ENCODE measurements at regions not wholly inside any gene's neighbourhood (a gene's known extent, or its start where the extent isn't known, plus 50 kb on each side); places are given as distances from the start of the nearest gene placed in this dataset.
A peak's percentile ranks its signal among the peaks of the same experiment; 100 is the strongest.

GRCh38 chr3:127480196-127480954 is 110.2 kb downstream of the TPRA1 start:
- peaks cover 6% of the 10 kb centered on the region for H3K4me1 Mint-ChIP-seq (ENCODE audit: low read depth, unreplicated experiment)
- DNase-seq, result no peak
- no peak overlapping the region for H3K4me3 Mint-ChIP-seq (ENCODE audit: unreplicated experiment)
- H3K9me3 Mint-ChIP-seq (ENCODE audit: unreplicated experiment), result no peaks in the 10 kb centered on the region
- TF ChIP-seq CTCF (IDR thresholded peaks at IDR 0.05; ENCODE audit: partially characterized antibody, unreplicated experiment), result no peak
- H3K36me3 Mint-ChIP-seq (ENCODE audit: unreplicated experiment), result no peaks in the 10 kb centered on the region
- peaks cover 3% of the 10 kb centered on the region for H3K27me3 Mint-ChIP-seq (ENCODE audit: unreplicated experiment)
- H3K27ac Mint-ChIP-seq (ENCODE audit: unreplicated experiment), result no peak overlapping the region

DNA sequence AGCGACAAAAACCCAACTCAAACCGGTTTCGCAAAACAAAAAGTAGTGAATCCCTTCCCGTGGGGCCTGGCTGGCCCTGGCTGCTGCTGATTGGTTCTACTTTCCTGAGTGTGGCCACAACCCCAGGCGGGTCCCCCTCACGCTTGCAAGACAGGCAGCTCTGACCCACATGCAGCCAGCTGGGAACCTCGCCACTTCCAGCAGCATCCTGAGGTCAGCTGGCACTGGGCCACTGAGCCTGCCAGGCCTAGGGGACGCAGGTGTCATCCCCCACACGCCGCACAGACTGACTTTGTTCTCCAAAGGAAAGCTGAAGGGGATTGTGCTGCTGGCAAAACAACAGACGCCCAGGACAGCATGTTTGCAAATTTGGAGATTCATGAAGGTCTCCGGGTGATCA is 111.1 kb downstream of the TPRA1 start:
- Mint-ChIP-seq H3K27me3 (ENCODE audit: unreplicated experiment) (peaks cover 5% of the 10 kb centered on the region), H3K4me1 (ENCODE audit: low read depth, unreplicated experiment) (peaks cover 6% of the 10 kb centered on the region), H3K36me3 (ENCODE audit: unreplicated experiment) (peaks cover 3% of the 10 kb centered on the region), H3K27ac (ENCODE audit: unreplicated experiment) (no peak overlapping the region), H3K4me3 (ENCODE audit: unreplicated experiment) (no peak overlapping the region), H3K9me3 (ENCODE audit: unreplicated experiment) (no peaks in the 10 kb centered on the region)
- DNase-seq, result peak; percentile 50
- no peak for TF ChIP-seq CTCF (IDR thresholded peaks at IDR 0.05; ENCODE audit: partially characterized antibody, unreplicated experiment)

DNA sequence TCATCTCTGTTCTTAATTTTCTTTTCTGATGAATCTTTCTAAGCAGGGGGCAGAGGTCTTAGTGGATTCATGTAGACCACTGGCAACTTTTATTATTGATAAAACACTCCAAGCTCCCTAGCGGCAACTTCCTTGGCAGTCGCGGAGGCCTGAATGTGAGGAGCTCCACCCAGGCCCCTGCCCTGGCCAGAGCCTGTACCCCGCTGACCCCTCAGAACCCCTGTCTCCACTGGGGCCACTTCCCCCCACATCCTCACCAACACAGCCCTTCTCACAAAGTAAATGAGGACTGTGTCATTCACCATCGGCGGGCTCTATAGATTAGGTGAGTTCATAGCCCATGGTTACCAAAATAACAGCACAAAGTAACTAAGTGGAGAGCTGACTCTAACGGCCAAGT is 111.6 kb downstream of the TPRA1 start:
- Mint-ChIP-seq H3K27me3 (ENCODE audit: unreplicated experiment) (peaks cover 5% of the 10 kb centered on the region), H3K4me1 (ENCODE audit: low read depth, unreplicated experiment) (peaks cover 6% of the 10 kb centered on the region), H3K36me3 (ENCODE audit: unreplicated experiment) (peaks cover 9% of the 10 kb centered on the region), H3K27ac (ENCODE audit: unreplicated experiment) (no peak overlapping the region), H3K9me3 (ENCODE audit: unreplicated experiment) (no peaks in the 10 kb centered on the region), H3K4me3 (ENCODE audit: unreplicated experiment) (no peak overlapping the region)
- no peak for TF ChIP-seq CTCF (IDR thresholded peaks at IDR 0.05; ENCODE audit: partially characterized antibody, unreplicated experiment)
- no peak for DNase-seq

GRCh38 chr3:127477396-127477795 is 113.1 kb downstream of the TPRA1 start:
- Mint-ChIP-seq H3K27ac (ENCODE audit: unreplicated experiment) (no peak overlapping the region), H3K36me3 (ENCODE audit: unreplicated experiment) (peaks cover 9% of the 10 kb centered on the region), H3K4me1 (ENCODE audit: low read depth, unreplicated experiment) (peaks cover 6% of the 10 kb centered on the region), H3K9me3 (ENCODE audit: unreplicated experiment) (no peaks in the 10 kb centered on the region), H3K4me3 (ENCODE audit: unreplicated experiment) (no peak overlapping the region), H3K27me3 (ENCODE audit: unreplicated experiment) (peaks cover 5% of the 10 kb centered on the region)
- TF ChIP-seq CTCF (IDR thresholded peaks at IDR 0.05; ENCODE audit: partially characterized antibody, unreplicated experiment), result no peak
- no peak for DNase-seq

DNA sequence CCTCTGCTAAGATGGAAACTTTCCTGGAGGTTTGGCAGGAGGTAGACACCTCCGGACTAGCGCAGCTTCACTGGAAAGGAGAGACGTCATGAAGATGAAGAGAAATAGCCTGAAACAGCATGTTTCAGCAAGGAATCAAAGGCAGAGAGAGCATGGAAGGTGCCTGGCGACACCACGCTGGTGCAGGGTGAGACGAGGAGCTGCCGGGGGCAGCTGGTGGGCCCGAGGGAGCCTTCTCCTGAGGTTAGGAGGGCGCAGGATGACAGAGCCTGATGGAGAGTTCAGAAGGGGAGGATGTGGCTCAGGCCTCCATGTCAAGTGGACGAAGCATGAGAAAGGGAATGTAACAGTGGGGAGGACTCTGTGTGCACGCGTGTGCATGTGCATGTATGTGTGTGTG is 113.6 kb downstream of the TPRA1 start:
- H3K27me3 Mint-ChIP-seq (ENCODE audit: unreplicated experiment), result peaks cover 5% of the 10 kb centered on the region
- no peaks in the 10 kb centered on the region for H3K9me3 Mint-ChIP-seq (ENCODE audit: unreplicated experiment)
- H3K4me1 Mint-ChIP-seq (ENCODE audit: low read depth, unreplicated experiment), result peaks cover 6% of the 10 kb centered on the region
- no peak for TF ChIP-seq CTCF (IDR thresholded peaks at IDR 0.05; ENCODE audit: partially characterized antibody, unreplicated experiment)
- no peak for DNase-seq
- no peak overlapping the region for H3K4me3 Mint-ChIP-seq (ENCODE audit: unreplicated experiment)
- H3K36me3 Mint-ChIP-seq (ENCODE audit: unreplicated experiment), result peaks cover 9% of the 10 kb centered on the region
- H3K27ac Mint-ChIP-seq (ENCODE audit: unreplicated experiment), result no peak overlapping the region
